K562 (cell line): ENCODE measurements at regions not wholly inside any gene's neighbourhood (a gene's known extent, or its start where the extent isn't known, plus 50 kb on each side); places are given as distances from the start of the nearest gene placed in this dataset.

Experiments
- EP300 ChIP-seq: IDR thresholded peaks from 2 replicates; pipeline ENCODE4 v1.6.1; 2012; ENCODE audit warnings: low read length, improper control_type of control experiment
- ESRRA ChIP-seq: fragments of 450-650 bp; IDR thresholded peaks from 2 replicates; pipeline ENCODE4 v1.6.1; 2014; ENCODE audit warnings: low read depth, mild to moderate bottlenecking, moderate library complexity, borderline replicate concordance
- GABPA ChIP-seq: fragments of 200-800 bp; sonication (Bioruptor generic); conservative IDR thresholded peaks from 2 replicates; pipeline ENCODE4 v1.6.1; 2016; ENCODE audit warnings: low read depth, missing genetic modification characterization, missing compliant biosample characterization
- NR2C2 ChIP-seq, 2 experiments: fragments of 200-800 bp in 1 of 2; sonication (Bioruptor generic) in 1 of 2; sonication (generic) in 1 of 2; formaldehyde crosslinking in 1 of 2; IDR thresholded peaks; 2 replicates each; pipeline versions ENCODE4 v1.6.1 to v1.8.0; 2016 to 2022; ENCODE audit warnings: mild to moderate bottlenecking in 1 of 2, missing compliant biosample characterization in 1 of 2, missing genetic modification characterization in 1 of 2, missing genetic modification reagents in 1 of 2
- POLR2A ChIP-seq: fragments of 450-650 bp; conservative IDR thresholded peaks from 2 replicates; pipeline ENCODE4 v1.6.1; 2016
- POLR2AphosphoS5 ChIP-seq: IDR thresholded peaks from 2 replicates; pipeline ENCODE4 v1.6.1; 2011; ENCODE audit warnings: mild to moderate bottlenecking, low read depth, low read length, moderate library complexity; ENCODE audit not compliant: control insufficient read depth, insufficient read depth
- SIN3A ChIP-seq, 2 experiments: fragments of 150-350 bp in 1 of 2; IDR thresholded peaks; 2 replicates each; pipeline ENCODE4 v1.6.1; 2011 to 2016; ENCODE audit warnings: borderline replicate concordance in 2 of 2, low read depth in 2 of 2, low read length in 2 of 2, mild to moderate bottlenecking in 2 of 2, moderate library complexity in 2 of 2; ENCODE audit not compliant: control insufficient read depth in 1 of 2
- TF ChIP-seq, protein P1 (sequence below), 3 experiments: IDR thresholded peaks in 2 of 3; conservative IDR thresholded peaks in 1 of 3; 2 replicates each; pipeline ENCODE4 v1.5.1; 2011 to 2012; ENCODE audit warnings: low read length in 3 of 3, mild to moderate bottlenecking in 3 of 3, control low read depth in 2 of 3, improper control_type of control experiment in 1 of 3, inconsistent platforms in 1 of 3, low read depth in 1 of 3, mixed read lengths in 1 of 3, moderate library complexity in 1 of 3; ENCODE audit not compliant: insufficient read depth in 2 of 3

DNA sequence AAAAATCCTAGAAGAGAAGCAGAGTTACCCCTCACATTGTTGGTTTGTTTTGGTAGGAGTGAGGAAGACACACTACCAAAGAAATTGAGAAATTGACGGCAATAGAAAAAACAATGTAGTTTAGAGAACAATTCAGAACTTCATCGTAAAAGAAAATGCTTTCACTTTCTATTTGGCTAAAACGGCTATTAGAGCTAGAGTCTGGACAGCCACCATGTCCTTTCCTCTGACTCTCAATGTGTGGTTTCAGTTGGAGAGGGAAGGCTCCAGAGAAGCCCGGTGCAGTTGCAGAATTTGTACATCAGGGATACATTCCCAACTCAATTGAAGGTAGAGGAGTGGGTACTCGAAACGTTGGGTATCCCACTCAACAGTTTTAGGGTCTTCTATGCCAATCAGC lies 535.3 kb downstream of the GALC start:
- TF ChIP-seq EP300 (no peak), POLR2A (no peak), POLR2AphosphoS5 (no peak), NR2C2 (CRISPR knock-in tag; IDR thresholded peaks at IDR 0.05) (no peak), NR2C2 (tag; IDR thresholded peaks at IDR 0.05) (no peak), GABPA (tag) (no peak), SIN3A (IDR thresholded peaks at IDR 0.05; ENCODE audit: borderline replicate concordance in 2 of 2, control insufficient read depth in 1 of 2, low read depth in 2 of 2, low read length in 2 of 2) (no peak), ESRRA (no peak)
- TF ChIP-seq, protein P1, sequence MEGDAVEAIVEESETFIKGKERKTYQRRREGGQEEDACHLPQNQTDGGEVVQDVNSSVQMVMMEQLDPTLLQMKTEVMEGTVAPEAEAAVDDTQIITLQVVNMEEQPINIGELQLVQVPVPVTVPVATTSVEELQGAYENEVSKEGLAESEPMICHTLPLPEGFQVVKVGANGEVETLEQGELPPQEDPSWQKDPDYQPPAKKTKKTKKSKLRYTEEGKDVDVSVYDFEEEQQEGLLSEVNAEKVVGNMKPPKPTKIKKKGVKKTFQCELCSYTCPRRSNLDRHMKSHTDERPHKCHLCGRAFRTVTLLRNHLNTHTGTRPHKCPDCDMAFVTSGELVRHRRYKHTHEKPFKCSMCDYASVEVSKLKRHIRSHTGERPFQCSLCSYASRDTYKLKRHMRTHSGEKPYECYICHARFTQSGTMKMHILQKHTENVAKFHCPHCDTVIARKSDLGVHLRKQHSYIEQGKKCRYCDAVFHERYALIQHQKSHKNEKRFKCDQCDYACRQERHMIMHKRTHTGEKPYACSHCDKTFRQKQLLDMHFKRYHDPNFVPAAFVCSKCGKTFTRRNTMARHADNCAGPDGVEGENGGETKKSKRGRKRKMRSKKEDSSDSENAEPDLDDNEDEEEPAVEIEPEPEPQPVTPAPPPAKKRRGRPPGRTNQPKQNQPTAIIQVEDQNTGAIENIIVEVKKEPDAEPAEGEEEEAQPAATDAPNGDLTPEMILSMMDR (IDR thresholded peaks at IDR 0.05 in 2 of 3, conservative IDR thresholded peaks at IDR 0.05 in 1 of 3; ENCODE audit: insufficient read depth in 2 of 3, low read depth in 1 of 3, low read length in 3 of 3): no peak
